ENCODE measurements at regions not wholly inside any gene's neighbourhood (a gene's known extent, or its start where the extent isn't known, plus 50 kb on each side); places are given as distances from the start of the nearest gene placed in this dataset.

DNA sequence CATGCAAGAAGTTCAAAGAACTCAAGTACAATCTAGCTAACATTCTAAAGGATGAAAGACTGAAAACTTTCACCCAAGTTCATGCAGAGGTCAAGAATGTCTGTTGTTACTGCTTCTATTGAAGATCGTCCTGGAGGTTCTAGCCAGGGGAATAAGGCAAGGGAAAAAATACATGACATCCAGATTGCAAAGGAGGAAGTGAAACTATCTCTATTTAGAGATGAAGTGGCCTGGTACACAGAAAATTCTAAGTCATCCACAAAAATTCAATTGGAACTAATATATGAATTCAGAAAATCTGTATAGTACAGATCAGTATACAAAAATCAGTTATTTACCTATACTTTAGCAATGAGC lies 693.0 kb downstream of the NR2F2 start:
- DNase-seq (no peak), ATAC-seq (ENCODE audit: low read depth) (no peak)
- dilution Hi-C loops (cut with HindIII; ENCODE audit: low sequenced_read_pairs, unreplicated experiment), result no loop called here
- Histone ChIP-seq H3K14ac (replicated peaks; ENCODE audit: low read depth, low read length) (no peak overlapping the region), H4K5ac (ENCODE audit: low read depth, low read length) (no peak overlapping the region), H2AK9ac (replicated peaks; ENCODE audit: low read depth, low read length, poor library complexity) (no peak overlapping the region), H4K91ac (ENCODE audit: insufficient read depth, low read depth, low read length) (no peak overlapping the region), H3K4me2 (ENCODE audit: low read depth, low read length) (no peak overlapping the region), H3K56ac (ENCODE audit: extremely low read depth, insufficient read depth, low read length) (no peak overlapping the region), H3K4ac (ENCODE audit: low read depth, low read length) (no peak overlapping the region), H3K4me3 (ENCODE audit: insufficient read depth, low read depth, low read length) (no peak overlapping the region), H3K9ac (ENCODE audit: low read depth, low read length) (no peak overlapping the region), H2AFZ (replicated peaks; ENCODE audit: low read length, poor library complexity) (no peak overlapping the region), H4K8ac (ENCODE audit: low read depth in 2 of 2, low read length in 2 of 2) (no peak overlapping the region), H2AK5ac (ENCODE audit: low read depth, low read length) (no peak overlapping the region), H2BK20ac (ENCODE audit: low read depth, low read length) (no peak overlapping the region), H3K79me1 (ENCODE audit: low read depth in 1 of 2, low read length in 2 of 2) (no peaks in the 10 kb centered on the region), H3K9me1 (ENCODE audit: insufficient read depth, low read length) (no peaks in the 10 kb centered on the region), H3K36me3 (ENCODE audit: control insufficient read depth, insufficient read depth, low read length) (no peaks in the 10 kb centered on the region), H3K27me3 (ENCODE audit: control insufficient read depth, insufficient read depth, low read length) (no peaks in the 10 kb centered on the region), H3K4me1 (ENCODE audit: control insufficient read depth, insufficient read depth, low read length) (no peaks in the 10 kb centered on the region), H3K23ac (ENCODE audit: low read depth, low read length) (no peak overlapping the region), H3K18ac (ENCODE audit: low read depth, low read length) (no peak overlapping the region), H2BK15ac (ENCODE audit: low read depth, low read length) (no peak overlapping the region), H4K20me1 (ENCODE audit: insufficient read depth, low read length) (no peaks in the 10 kb centered on the region), H2BK120ac (ENCODE audit: low read depth, low read length) (no peak overlapping the region), H3K9me3 (ENCODE audit: control insufficient read depth, insufficient read depth, low read length) (peaks cover 3% of the 10 kb centered on the region), H3K27ac (ENCODE audit: insufficient read depth, low read length) (no peak overlapping the region), H2BK5ac (ENCODE audit: low read depth, low read length, poor library complexity, severe bottlenecking) (no peak overlapping the region)
- TF ChIP-seq, protein P1, sequence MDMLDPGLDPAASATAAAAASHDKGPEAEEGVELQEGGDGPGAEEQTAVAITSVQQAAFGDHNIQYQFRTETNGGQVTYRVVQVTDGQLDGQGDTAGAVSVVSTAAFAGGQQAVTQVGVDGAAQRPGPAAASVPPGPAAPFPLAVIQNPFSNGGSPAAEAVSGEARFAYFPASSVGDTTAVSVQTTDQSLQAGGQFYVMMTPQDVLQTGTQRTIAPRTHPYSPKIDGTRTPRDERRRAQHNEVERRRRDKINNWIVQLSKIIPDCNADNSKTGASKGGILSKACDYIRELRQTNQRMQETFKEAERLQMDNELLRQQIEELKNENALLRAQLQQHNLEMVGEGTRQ (IDR thresholded peaks at IDR 0.05; ENCODE audit: low read depth, low read length), result no peak
- TF ChIP-seq MAZ (IDR thresholded peaks at IDR 0.05; ENCODE audit: borderline replicate concordance, low read depth, low read length) (no peak), RAD21 (IDR thresholded peaks at IDR 0.05; ENCODE audit: low read length) (no peak), MXI1 (IDR thresholded peaks at IDR 0.05; ENCODE audit: borderline replicate concordance, low read depth, low read length) (no peak)
- ChIA-PET CTCF (no interaction called here), POLR2A (ENCODE audit: unreplicated experiment) (no interaction called here)
- in situ Hi-C loops (cut with MboI; ENCODE audit: low sequenced_read_pairs), result no loop called here
- BruUV-seq (replicated peaks), result no TSS peak
- intact Hi-C loops (cut with micrococcal nuclease), result no loop called here
- no CpG with 5 or more reads among the region's 1 CpG for WGBS, 2 experiments (ENCODE audit: extremely low coverage in 2 of 2, insufficient read length in 1 of 2)

Data from IMR-90 (cell line).